ENCODE measurements at regions not wholly inside any gene's neighbourhood (a gene's known extent, or its start where the extent isn't known, plus 50 kb on each side); places are given as distances from the start of the nearest gene placed in this dataset.
"Not testable (repeated sequence)": the region's sequence is repeated elsewhere in the genome, so short reads cannot be mapped to it uniquely, and the experiment has no call there.

- FAIRE-seq (no peak), DNase-seq (ENCODE audit: low spot score) (no peak)
These were observed 129.8 kb downstream of the SEC23A start for GRCh38 chr14:38973083-38973700.

- DNase-seq (ENCODE audit: low spot score) (no peak), FAIRE-seq (no peak)
These were observed 130.5 kb downstream of the SEC23A start for GRCh38 chr14:38972511-38972910.

GRCh38 chr14:38971258-38971921, 131.6 kb downstream of the SEC23A start:
- DNase-seq (ENCODE audit: low spot score) (no peak), FAIRE-seq (no peak)

- DNase-seq (ENCODE audit: low spot score) (peak; percentile 8), FAIRE-seq (no peak)
These were observed 138.4 kb downstream of the SEC23A start for GRCh38 chr14:38964630-38965029.

GRCh38 chr14:38960946-38961531, 142.0 kb downstream of the SEC23A start:
- FAIRE-seq: no peak
- no peak for DNase-seq (ENCODE audit: low spot score)

GRCh38 chr14:38959021-38959420, 144.0 kb downstream of the SEC23A start:
- FAIRE-seq: no peak
- no peak for DNase-seq (ENCODE audit: low spot score)

- no peak for DNase-seq (ENCODE audit: low spot score)
- no peak for FAIRE-seq
These were observed 144.4 kb downstream of the SEC23A start for GRCh38 chr14:38958589-38958988.

GRCh38 chr14:38951451-38951850, 151.6 kb downstream of the SEC23A start:
- FAIRE-seq: no peak

GRCh38 chr14:38950676-38951075, 152.4 kb downstream of the SEC23A start:
- DNase-seq (ENCODE audit: low spot score) (no peak), FAIRE-seq (no peak)

More at GRCh38 chr14:38951451-38951850, 151.6 kb downstream of the SEC23A start:
- no peak for DNase-seq (ENCODE audit: low spot score)

- no peak for FAIRE-seq
- DNase-seq (ENCODE audit: low spot score): no peak
These were observed 154.5 kb downstream of the SEC23A start for GRCh38 chr14:38948576-38948975.

GRCh38 chr14:38948171-38948570, 154.9 kb downstream of the SEC23A start:
- DNase-seq (ENCODE audit: low spot score) (no peak), FAIRE-seq (no peak)

GRCh38 chr14:38947343-38947742, 155.7 kb downstream of the SEC23A start:
- FAIRE-seq: no peak
- no peak for DNase-seq (ENCODE audit: low spot score)

- DNase-seq (ENCODE audit: low spot score): no peak
- no peak for FAIRE-seq
These were observed 158.3 kb downstream of the SEC23A start for GRCh38 chr14:38944691-38945090.

- FAIRE-seq (no peak), DNase-seq (ENCODE audit: low spot score) (no peak)
These were observed 161.5 kb downstream of the SEC23A start for GRCh38 chr14:38941488-38941887.

- FAIRE-seq; DNase-seq (ENCODE audit: low spot score): not testable (repeated sequence)
These were observed 170.4 kb downstream of the SEC23A start for GRCh38 chr14:38932653-38933000.

GRCh38 chr14:38931969-38932652, 170.9 kb downstream of the SEC23A start:
- DNase-seq (ENCODE audit: low spot score): no peak
- FAIRE-seq: no peak

GRCh38 chr14:38930898-38931297, 172.1 kb downstream of the SEC23A start:
- FAIRE-seq: no peak
- no peak for DNase-seq (ENCODE audit: low spot score)

GRCh38 chr14:38930022-38930421, 173.0 kb downstream of the SEC23A start:
- no peak for FAIRE-seq
- DNase-seq (ENCODE audit: low spot score): no peak

GRCh38 chr14:38929416-38929815, 173.6 kb downstream of the SEC23A start:
- FAIRE-seq: no peak
- DNase-seq (ENCODE audit: low spot score): no peak

GRCh38 chr14:38921893-38922292, 181.1 kb downstream of the SEC23A start:
- not testable (repeated sequence) for FAIRE-seq; DNase-seq (ENCODE audit: low spot score)

- no peak for DNase-seq (ENCODE audit: low spot score)
- no peak for FAIRE-seq
These were observed 187.9 kb downstream of the SEC23A start for GRCh38 chr14:38915125-38915524.

- FAIRE-seq: no peak
- DNase-seq (ENCODE audit: low spot score): no peak
These were observed 192.9 kb downstream of the SEC23A start for GRCh38 chr14:38910092-38910491.
